ENCODE measurements at regions not wholly inside any gene's neighbourhood (a gene's known extent, or its start where the extent isn't known, plus 50 kb on each side); places are given as distances from the start of the nearest gene placed in this dataset.

- no peak for TF ChIP-seq POLR2A (IDR thresholded peaks at IDR 0.05; ENCODE audit: low read depth, low read length)
- TF ChIP-seq POLR2AphosphoS5 (IDR thresholded peaks at IDR 0.05; ENCODE audit: low read depth, low read length) = no peak
- TF ChIP-seq TAF1 (IDR thresholded peaks at IDR 0.05; ENCODE audit: borderline replicate concordance, low read depth, low read length) = no peak
Observed at GRCh38 chr7:15920953-15921352, 234.5 kb upstream of the MEOX2 start.

All from GM12892 (cell line).